Endothelial cell of umbilical vein (primary cell): ENCODE measurements at regions not wholly inside any gene's neighbourhood (a gene's known extent, or its start where the extent isn't known, plus 50 kb on each side); places are given as distances from the start of the nearest gene placed in this dataset.

Source experiments
- BruUV-seq: library from RNA; stranded (reverse); fragments of 400-500 nt; replicated peaks from 2 replicates; lab custom pipeline; 2021; lab: Mats Ljungman, UMichigan
- CTCF ChIA-PET: fragments of 300-600, 350-600 bp; sonication (Branson Sonifier 250); formaldehyde crosslinking; loops from one replicate; lab custom pipeline; 2021; ENCODE audit warnings: antibody characterized with exemption, inconsistent platforms; lab: Charles Lee
- POLR2A ChIA-PET: fragments of 300-600, 350-600 bp; sonication (Branson Sonifier 250); formaldehyde crosslinking; loops from one replicate; lab custom pipeline; 2021; ENCODE audit warnings: antibody characterized with exemption, inconsistent platforms; lab: Charles Lee
- DNase-seq: peaks from one replicate; pipeline ENCODE4 v3.0.0-alpha.2; 2011; ENCODE audit warnings: low read depth, low spot score
- FAIRE-seq: peaks from 2 replicates; lab custom pipeline; 2011; peaks lifted over from hg19 to GRCh38; lab: Jason Lieb, UNC
- H2AFZ ChIP-seq: 2 replicates; pipeline ENCODE4 v1.6.0; 2012; ENCODE audit warnings: low read depth, low read length, control low read depth, inconsistent platforms
- H3K27ac ChIP-seq: 2 replicates; pipeline ENCODE4 v1.5.1; 2011; ENCODE audit warnings: low read depth, mild to moderate bottlenecking, control low read depth, low read length, moderate library complexity; ENCODE audit not compliant: insufficient read depth
- H3K27me3 ChIP-seq, 2 experiments: 2 replicates each; pipeline versions ENCODE4 v1.6.0 to v1.6.1; 2011; ENCODE audit warnings: low read length in 2 of 2, mixed read lengths in 1 of 2; ENCODE audit not compliant: control insufficient read depth in 2 of 2, insufficient read depth in 2 of 2
- H3K36me3 ChIP-seq, 2 experiments: 2 replicates in 1 of 2; 3 replicates in 1 of 2; pipeline ENCODE4 v1.5.1; 2011; ENCODE audit warnings: low read length in 2 of 2, mild to moderate bottlenecking in 1 of 2, moderate library complexity in 1 of 2; ENCODE audit not compliant: control insufficient read depth in 2 of 2, insufficient read depth in 2 of 2; ENCODE audit errors: extremely low read depth in 1 of 2
- H3K4me1 ChIP-seq: 3 replicates; pipeline ENCODE4 v1.5.1; 2011; ENCODE audit warnings: mild to moderate bottlenecking, low read length; ENCODE audit not compliant: control insufficient read depth, insufficient read depth; ENCODE audit errors: extremely low read depth
- H3K4me2 ChIP-seq: 2 replicates; pipeline ENCODE4 v1.6.1; 2011; ENCODE audit warnings: low read length, control low read depth, mixed read lengths; ENCODE audit not compliant: insufficient read depth
- H3K4me3 ChIP-seq, 3 experiments: fragments of 200-600 bp in 1 of 3; sonication (generic), shearing (Covaris generic) in 1 of 3; replicated peaks in 1 of 3; 2 replicates each; pipeline ENCODE4 v1.5.1; 2011 to 2016; ENCODE audit warnings: control low read depth in 3 of 3, low read length in 3 of 3, mild to moderate bottlenecking in 2 of 3, inconsistent platforms in 1 of 3, low read depth in 1 of 3, moderate library complexity in 1 of 3; ENCODE audit not compliant: insufficient read depth in 1 of 3
- H3K79me2 ChIP-seq: 2 replicates; pipeline ENCODE4 v1.6.0; 2012; ENCODE audit warnings: low read length, inconsistent platforms; ENCODE audit not compliant: control insufficient read depth, insufficient read depth
- H3K9ac ChIP-seq: replicated peaks from 2 replicates; pipeline ENCODE3; 2011; ENCODE audit warnings: low read length, control low read depth; ENCODE audit not compliant: insufficient read depth; ENCODE audit errors: extremely low read depth
- H3K9me1 ChIP-seq: replicated peaks from 3 replicates; pipeline ENCODE4 v1.6.0; 2011; ENCODE audit warnings: mild to moderate bottlenecking, low read length; ENCODE audit not compliant: control insufficient read depth, insufficient read depth; ENCODE audit errors: extremely low read depth
- H3K9me3 ChIP-seq: replicated peaks from 2 replicates; pipeline ENCODE4 v1.5.1; 2012; ENCODE audit warnings: low read length, inconsistent platforms; ENCODE audit not compliant: control insufficient read depth, insufficient read depth
- H4K20me1 ChIP-seq: replicated peaks from 2 replicates; pipeline ENCODE3; 2011; ENCODE audit warnings: mild to moderate bottlenecking, low read length; ENCODE audit not compliant: control insufficient read depth, insufficient read depth; ENCODE audit errors: extremely low read depth
- CTCF ChIP-seq, 2 donors: IDR thresholded peaks; 1 replicate in 1 of 2; 2 replicates in 1 of 2; pipeline ENCODE4 v1.5.1; 2011; ENCODE audit warnings: low read length in 2 of 2, mild to moderate bottlenecking in 2 of 2, moderate library complexity in 2 of 2, control low read depth in 1 of 2, inconsistent platforms in 1 of 2, low read depth in 1 of 2; ENCODE audit not compliant: insufficient read depth in 1 of 2; ENCODE audit errors: extremely low read depth in 1 of 2
- EZH2 ChIP-seq: IDR thresholded peaks from 2 replicates; pipeline ENCODE4 v1.6.1; 2012; ENCODE audit warnings: borderline replicate concordance, low read depth, mild to moderate bottlenecking, moderate library complexity, low read length, inconsistent platforms; ENCODE audit not compliant: severe bottlenecking
- FOS ChIP-seq: IDR thresholded peaks from 2 replicates; pipeline ENCODE4 v1.6.1; 2011; ENCODE audit warnings: mild to moderate bottlenecking, low read length, moderate library complexity, borderline replicate concordance; ENCODE audit not compliant: insufficient read depth
- GATA2 ChIP-seq: IDR thresholded peaks from 2 replicates; pipeline ENCODE4 v1.7.0; 2011; ENCODE audit warnings: low read depth, mild to moderate bottlenecking, moderate library complexity, mixed read lengths, low read length; ENCODE audit not compliant: insufficient read length, insufficient read depth
- JUN ChIP-seq: IDR thresholded peaks from 2 replicates; pipeline ENCODE4 v1.6.1; 2011; ENCODE audit warnings: borderline replicate concordance, low read depth; ENCODE audit not compliant: insufficient read length, insufficient read depth
- MAX ChIP-seq: IDR thresholded peaks from 2 replicates; pipeline ENCODE4 v1.6.1; 2011; ENCODE audit not compliant: insufficient read depth, insufficient read length
- MYC ChIP-seq: IDR thresholded peaks from one replicate; pipeline ENCODE4 v1.6.1; 2011; ENCODE audit warnings: mild to moderate bottlenecking, low read depth, low read length
- POLR2A ChIP-seq: IDR thresholded peaks from 2 replicates; pipeline ENCODE4 v1.6.1; 2012; ENCODE audit warnings: low read depth, mild to moderate bottlenecking, control low read depth, low read length
- POLR2AphosphoS5 ChIP-seq: IDR thresholded peaks from 2 replicates; pipeline ENCODE4 v1.6.1; 2012; ENCODE audit warnings: low read depth, mild to moderate bottlenecking, control low read depth, low read length, moderate library complexity; ENCODE audit not compliant: insufficient read depth
- dilution Hi-C: fragments of 300-500 bp; cut with MboI; formaldehyde crosslinking; loops from one replicate; pipeline ENCODE4 v1.15.0; 2019; ENCODE audit warnings: low sequenced_read_pairs; ENCODE audit not compliant: extremely low pct_ligation_motif_present
- intact Hi-C: fragments of 100-400 bp; cut with micrococcal nuclease; formaldehyde crosslinking; loops from one replicate; pipeline ENCODE4 v1.10.0; 2022

GRCh38 chr9:85151162-85151561, 481.6 kb downstream of the NTRK2 start:
- Histone ChIP-seq H3K9ac (no peak overlapping the region), H3K9me1 (no peaks in the 10 kb centered on the region), H3K27me3 (no peaks in the 10 kb centered on the region), H2AFZ (no peak overlapping the region), H3K27ac (no peak overlapping the region), H4K20me1 (no peaks in the 10 kb centered on the region), H3K36me3 (no peaks in the 10 kb centered on the region), H3K9me3 (no peaks in the 10 kb centered on the region), H3K4me1 (no peaks in the 10 kb centered on the region), H3K4me2 (no peak overlapping the region), H3K79me2 (no peaks in the 10 kb centered on the region), H3K4me3 (no peak overlapping the region)
- ChIA-PET CTCF (interaction anchor here (1.0 to 1.7 kb wide), 3 partner anchors 12 to 459 kb away, joined by 3 to 4 read pairs (median 3); no protein-coding TSS in a partner anchor), POLR2A (no interaction called here)
- BruUV-seq = no TSS peak
- FAIRE-seq (no peak), DNase-seq (no peak)
- dilution Hi-C loops = no loop called here
- TF ChIP-seq POLR2AphosphoS5 (no peak), MAX (no peak), POLR2A (no peak), EZH2 (no peak), FOS (no peak), GATA2 (no peak), JUN (no peak), MYC (no peak)
- intact Hi-C loops = no loop called here

GRCh38 chr9:85147046-85147640, 477.6 kb downstream of the NTRK2 start:
- H3K27ac ChIP-seq = no peak overlapping the region
- ChIA-PET CTCF (interaction anchor here (1.2 kb wide), 1 partner anchor 43 kb away, joined by 3 read pairs; no protein-coding TSS in a partner anchor), POLR2A (no interaction called here)
- intact Hi-C loops (no loop called here), dilution Hi-C loops (no loop called here)
- H3K4me1 ChIP-seq = no peaks in the 10 kb centered on the region
- DNase-seq (no peak), FAIRE-seq (no peak)
- no peak overlapping the region for H3K9ac ChIP-seq
- H4K20me1 ChIP-seq = no peaks in the 10 kb centered on the region
- H3K79me2 ChIP-seq = no peaks in the 10 kb centered on the region
- no peaks in the 10 kb centered on the region for H3K9me3 ChIP-seq
- no peaks in the 10 kb centered on the region for H3K27me3 ChIP-seq
- H3K9me1 ChIP-seq = no peaks in the 10 kb centered on the region
- H2AFZ ChIP-seq = no peak overlapping the region
- no TSS peak for BruUV-seq
- TF ChIP-seq CTCF (IDR thresholded peaks at IDR 0.05; ENCODE audit: extremely low read depth in 1 of 2, insufficient read depth in 1 of 2, low read depth in 1 of 2, low read length in 2 of 2) = no peak
- TF ChIP-seq MAX = no peak
- TF ChIP-seq JUN = no peak
- TF ChIP-seq FOS = no peak
- TF ChIP-seq MYC = no peak
- no peak for TF ChIP-seq EZH2
- no peak for TF ChIP-seq POLR2AphosphoS5
- TF ChIP-seq GATA2 = no peak
- TF ChIP-seq POLR2A = no peak
- no peak overlapping the region for H3K4me2 ChIP-seq
- no peak overlapping the region for H3K4me3 ChIP-seq
- no peaks in the 10 kb centered on the region for H3K36me3 ChIP-seq
